HepG2 (cell line): ENCODE measurements at regions not wholly inside any gene's neighbourhood (a gene's known extent, or its start where the extent isn't known, plus 50 kb on each side); places are given as distances from the start of the nearest gene placed in this dataset.

Source experiments
- ZBTB20 ChIP-seq: sonication (generic); formaldehyde crosslinking; IDR thresholded peaks from 2 replicates; pipeline ENCODE4 v1.8.1; 2023; ENCODE audit warnings: missing genetic modification reagents, low read depth, mild to moderate bottlenecking, borderline replicate concordance
- TF ChIP-seq, protein P1 (sequence below): IDR thresholded peaks from 2 replicates; pipeline ENCODE4 v1.6.1; 2016
- TF ChIP-seq, protein P2 (sequence below): sonication (generic); formaldehyde crosslinking; IDR thresholded peaks from 2 replicates; pipeline ENCODE4 v1.5.0; 2020; ENCODE audit warnings: mild to moderate bottlenecking, missing genetic modification reagents, moderate library complexity

DNA sequence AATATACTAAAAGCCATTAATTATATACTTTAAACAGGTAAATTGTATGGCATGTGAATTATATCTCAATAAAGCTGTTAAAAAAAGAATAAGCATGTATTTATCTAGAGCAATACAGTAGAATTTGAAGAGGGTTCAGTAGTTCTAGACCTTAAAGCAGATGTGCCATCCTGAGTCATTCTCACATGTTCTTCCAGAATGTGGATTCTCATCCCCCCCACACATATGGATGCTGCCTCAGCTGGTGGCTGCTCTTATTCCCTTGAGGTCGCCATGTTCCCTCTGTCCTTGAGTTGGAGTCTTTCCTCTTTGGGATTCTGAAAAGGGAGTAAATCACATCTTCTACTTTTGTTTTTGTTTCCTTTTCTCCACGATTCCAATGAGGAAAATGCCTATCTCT is 321.3 kb downstream of the AEBP2 start:
- no peak for TF ChIP-seq ZBTB20 (CRISPR knock-in tag)
- TF ChIP-seq, protein P1, sequence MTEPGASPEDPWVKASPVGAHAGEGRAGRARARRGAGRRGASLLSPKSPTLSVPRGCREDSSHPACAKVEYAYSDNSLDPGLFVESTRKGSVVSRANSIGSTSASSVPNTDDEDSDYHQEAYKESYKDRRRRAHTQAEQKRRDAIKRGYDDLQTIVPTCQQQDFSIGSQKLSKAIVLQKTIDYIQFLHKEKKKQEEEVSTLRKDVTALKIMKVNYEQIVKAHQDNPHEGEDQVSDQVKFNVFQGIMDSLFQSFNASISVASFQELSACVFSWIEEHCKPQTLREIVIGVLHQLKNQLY: no peak
- TF ChIP-seq, protein P2, sequence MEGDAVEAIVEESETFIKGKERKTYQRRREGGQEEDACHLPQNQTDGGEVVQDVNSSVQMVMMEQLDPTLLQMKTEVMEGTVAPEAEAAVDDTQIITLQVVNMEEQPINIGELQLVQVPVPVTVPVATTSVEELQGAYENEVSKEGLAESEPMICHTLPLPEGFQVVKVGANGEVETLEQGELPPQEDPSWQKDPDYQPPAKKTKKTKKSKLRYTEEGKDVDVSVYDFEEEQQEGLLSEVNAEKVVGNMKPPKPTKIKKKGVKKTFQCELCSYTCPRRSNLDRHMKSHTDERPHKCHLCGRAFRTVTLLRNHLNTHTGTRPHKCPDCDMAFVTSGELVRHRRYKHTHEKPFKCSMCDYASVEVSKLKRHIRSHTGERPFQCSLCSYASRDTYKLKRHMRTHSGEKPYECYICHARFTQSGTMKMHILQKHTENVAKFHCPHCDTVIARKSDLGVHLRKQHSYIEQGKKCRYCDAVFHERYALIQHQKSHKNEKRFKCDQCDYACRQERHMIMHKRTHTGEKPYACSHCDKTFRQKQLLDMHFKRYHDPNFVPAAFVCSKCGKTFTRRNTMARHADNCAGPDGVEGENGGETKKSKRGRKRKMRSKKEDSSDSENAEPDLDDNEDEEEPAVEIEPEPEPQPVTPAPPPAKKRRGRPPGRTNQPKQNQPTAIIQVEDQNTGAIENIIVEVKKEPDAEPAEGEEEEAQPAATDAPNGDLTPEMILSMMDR (CRISPR knock-in tag): no peak
